Activated CD4-positive, CD25-positive, alpha-beta regulatory T cell treated with anti-CD3 and anti-CD28 coated beads, Interleukin-2, amount 50 U/mL, for 16 hours (primary cell): ENCODE measurements at regions not wholly inside any gene's neighbourhood (a gene's known extent, or its start where the extent isn't known, plus 50 kb on each side); places are given as distances from the start of the nearest gene placed in this dataset.

Experiments
- DNase-seq: peaks from one replicate; pipeline ENCODE4 v3.0.0-alpha.2; 2020; ENCODE audit warnings: low read depth, low spot score

GRCh38 chr12:98260276-98260675 is 255.1 kb upstream of the TMPO start:
- no peak for DNase-seq

GRCh38 chr12:98262902-98263301 is 252.5 kb upstream of the TMPO start:
- no peak for DNase-seq

- no peak for DNase-seq
Observed at GRCh38 chr12:98274430-98275130, 240.8 kb upstream of the TMPO start.

GRCh38 chr12:98275131-98275475 is 240.3 kb upstream of the TMPO start:
- no peak for DNase-seq

GRCh38 chr12:98280152-98280551 is 235.2 kb upstream of the TMPO start:
- no peak for DNase-seq

- DNase-seq, result no peak
Observed at GRCh38 chr12:98280621-98281020, 234.8 kb upstream of the TMPO start.

GRCh38 chr12:98291828-98292227 is 223.6 kb upstream of the TMPO start:
- no peak for DNase-seq

- DNase-seq, result no peak
Observed at GRCh38 chr12:98294051-98294805, 221.2 kb upstream of the TMPO start.

- no peak for DNase-seq
Observed at GRCh38 chr12:98295681-98296080, 219.7 kb upstream of the TMPO start.

GRCh38 chr12:98296462-98297079 is 218.8 kb upstream of the TMPO start:
- no peak for DNase-seq

GRCh38 chr12:98297538-98297937 is 217.9 kb upstream of the TMPO start:
- DNase-seq, result no peak

- no peak for DNase-seq
Observed at GRCh38 chr12:98308141-98308540, 207.2 kb upstream of the TMPO start.

GRCh38 chr12:98317939-98318899 is 197.2 kb upstream of the TMPO start:
- no peak for DNase-seq

GRCh38 chr12:98319716-98320425 is 195.5 kb upstream of the TMPO start:
- no peak for DNase-seq

- DNase-seq, result no peak
Observed at GRCh38 chr12:98325003-98325402, 190.4 kb upstream of the TMPO start.

- no peak for DNase-seq
Observed at GRCh38 chr12:98328467-98328866, 186.9 kb upstream of the TMPO start.

GRCh38 chr12:98329589-98329988 is 185.8 kb upstream of the TMPO start:
- DNase-seq, result no peak

- no peak for DNase-seq
Observed at GRCh38 chr12:98332642-98333041, 182.7 kb upstream of the TMPO start.

- no peak for DNase-seq
Observed at GRCh38 chr12:98334768-98335167, 180.6 kb upstream of the TMPO start.

GRCh38 chr12:98341026-98341425 is 174.4 kb upstream of the TMPO start:
- DNase-seq, result no peak

- DNase-seq, result no peak
Observed at GRCh38 chr12:98341732-98342131, 173.7 kb upstream of the TMPO start.
